ENCODE measurements at regions not wholly inside any gene's neighbourhood (a gene's known extent, or its start where the extent isn't known, plus 50 kb on each side); places are given as distances from the start of the nearest gene placed in this dataset.

DNA sequence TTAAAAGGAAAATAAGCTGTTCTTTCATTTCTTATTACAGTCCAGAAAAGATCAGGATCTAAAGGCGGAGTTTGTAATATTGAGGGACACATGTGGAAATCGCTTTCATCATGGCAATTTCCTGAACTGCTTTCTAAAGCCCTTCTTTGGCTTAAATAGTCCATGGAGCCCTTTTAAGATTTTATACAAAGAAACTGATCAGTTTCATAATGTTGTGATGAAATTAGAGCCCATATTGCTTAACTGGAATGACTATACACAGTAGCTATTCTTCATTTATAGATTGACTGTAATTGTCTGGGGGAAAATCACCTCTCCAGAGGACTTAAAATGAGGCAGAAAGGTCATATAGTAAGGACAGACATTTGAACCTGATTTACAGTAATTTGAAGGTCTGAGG, 322.2 kb downstream of the ETAA1 start (continued):
- no peak for TF ChIP-seq MEF2A (IDR thresholded peaks at IDR 0.05; ENCODE audit: insufficient read depth, low read depth, low read length)
- TF ChIP-seq LARP7 (IDR thresholded peaks at IDR 0.05): no peak
- no peak for TF ChIP-seq PRDM15 (CRISPR knock-in tag; IDR thresholded peaks at IDR 0.05)
- no peak for TF ChIP-seq NR2C2 (IDR thresholded peaks at IDR 0.05; ENCODE audit: borderline replicate concordance, control insufficient read depth, insufficient read length, low read depth)
- no peak for TF ChIP-seq ATF3 (IDR thresholded peaks at IDR 0.05; ENCODE audit: borderline replicate concordance, extremely low read depth, low read depth, low read length)
- no peak for TF ChIP-seq SMARCA5 (IDR thresholded peaks at IDR 0.05)

DNA sequence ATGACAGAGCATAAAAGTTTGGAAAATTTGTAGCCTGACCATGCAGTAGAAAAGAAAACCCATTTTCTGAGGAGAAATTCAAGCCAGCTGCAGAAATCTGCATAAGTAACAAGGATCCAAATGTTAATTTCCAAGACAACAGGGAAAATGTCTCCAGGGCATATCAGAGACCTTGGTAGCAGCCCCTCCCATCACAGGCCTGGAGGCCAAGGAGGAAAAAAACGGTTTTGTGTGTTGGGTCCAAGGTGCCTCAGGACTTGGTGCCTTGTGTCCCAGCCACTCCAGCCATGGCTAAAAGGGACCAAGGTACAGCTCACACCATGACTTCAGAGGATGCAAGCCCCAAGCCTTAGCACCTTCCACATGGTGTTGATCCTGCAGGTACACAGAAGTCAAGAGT, 324.4 kb downstream of the ETAA1 start:
- SMC1A ChIA-PET (ENCODE audit: uncharacterized antibody, unreplicated experiment): no interaction called here
- H3K4me1 ChIP-seq (ENCODE audit: control insufficient read depth, insufficient read depth, low read length): no peaks in the 10 kb centered on the region
- 0% methylated on average over 1 of the region's 1 CpG for WGBS (ENCODE audit: insufficient coverage, insufficient replicate concordance, low lambda C conversion rate, missing lambda C conversion rate)
- TF ChIP-seq ZNF687 (IDR thresholded peaks at IDR 0.05) (no peak), FOXK2 (IDR thresholded peaks at IDR 0.05) (no peak), ASH2L (IDR thresholded peaks at IDR 0.05; ENCODE audit: borderline replicate concordance, low read depth) (no peak), RFX5 (IDR thresholded peaks at IDR 0.05; ENCODE audit: low read depth, low read length) (no peak), CBX3 (IDR thresholded peaks at IDR 0.05; ENCODE audit: borderline replicate concordance, low read depth) (no peak), TCF7 (IDR thresholded peaks at IDR 0.05; ENCODE audit: borderline replicate concordance) (no peak), ZNF207 (IDR thresholded peaks at IDR 0.05; ENCODE audit: borderline replicate concordance) (no peak), JUND (IDR thresholded peaks at IDR 0.05; ENCODE audit: low read depth, low read length) (no peak), SMARCA5 (IDR thresholded peaks at IDR 0.05) (no peak), CBFB (IDR thresholded peaks at IDR 0.05; ENCODE audit: low read depth) (no peak)
- TF ChIP-seq, protein P1, sequence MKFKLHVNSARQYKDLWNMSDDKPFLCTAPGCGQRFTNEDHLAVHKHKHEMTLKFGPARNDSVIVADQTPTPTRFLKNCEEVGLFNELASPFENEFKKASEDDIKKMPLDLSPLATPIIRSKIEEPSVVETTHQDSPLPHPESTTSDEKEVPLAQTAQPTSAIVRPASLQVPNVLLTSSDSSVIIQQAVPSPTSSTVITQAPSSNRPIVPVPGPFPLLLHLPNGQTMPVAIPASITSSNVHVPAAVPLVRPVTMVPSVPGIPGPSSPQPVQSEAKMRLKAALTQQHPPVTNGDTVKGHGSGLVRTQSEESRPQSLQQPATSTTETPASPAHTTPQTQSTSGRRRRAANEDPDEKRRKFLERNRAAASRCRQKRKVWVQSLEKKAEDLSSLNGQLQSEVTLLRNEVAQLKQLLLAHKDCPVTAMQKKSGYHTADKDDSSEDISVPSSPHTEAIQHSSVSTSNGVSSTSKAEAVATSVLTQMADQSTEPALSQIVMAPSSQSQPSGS (IDR thresholded peaks at IDR 0.05; ENCODE audit: low read length): no peak

More for the DNA sequence above, 324.4 kb downstream of the ETAA1 start:
- Histone ChIP-seq H3K9ac (ENCODE audit: control insufficient read depth, insufficient read depth, low read length) (no peak overlapping the region), H3K27me3 (replicated peaks in 1 of 2; ENCODE audit: control insufficient read depth in 2 of 2, insufficient read depth in 2 of 2, low read length in 1 of 2) (no peaks in the 10 kb centered on the region), H3K4me3 (no peak overlapping the region), H3K36me3 (ENCODE audit: control insufficient read depth in 2 of 2, insufficient read depth in 2 of 2, low read length in 1 of 2) (no peaks in the 10 kb centered on the region), H3K79me2 (ENCODE audit: control insufficient read depth, insufficient read depth, low read length) (no peaks in the 10 kb centered on the region), H4K20me1 (ENCODE audit: control insufficient read depth, insufficient read depth) (no peaks in the 10 kb centered on the region), H2AFZ (ENCODE audit: control insufficient read depth, low read depth, low read length) (no peak overlapping the region), H3K4me2 (ENCODE audit: control insufficient read depth, insufficient read depth) (no peak overlapping the region), H3K9me3 (replicated peaks; ENCODE audit: control insufficient read depth, insufficient read depth, low read length) (no peaks in the 10 kb centered on the region), H3K27ac (ENCODE audit: control insufficient read depth, insufficient read depth) (no peak overlapping the region)
- no peak for ATAC-seq
- no peak for FAIRE-seq
- DNase-seq (ENCODE audit: low read depth, low spot score): no peak
- RAD21 ChIA-PET (ENCODE audit: unreplicated experiment): no interaction called here
- intact Hi-C loops (cut with micrococcal nuclease; ENCODE audit: unreplicated experiment) (no loop called here), in situ Hi-C loops (cut with MboI) (no loop called here)
- POLR2A ChIA-PET: no interaction called here
- CTCF ChIA-PET: no interaction called here
- BruUV-seq (replicated peaks): no TSS peak

All from GM12878 (cell line).